Non-pigmented ciliary epithelial cell (primary cell): ENCODE measurements at regions not wholly inside any gene's neighbourhood (a gene's known extent, or its start where the extent isn't known, plus 50 kb on each side); places are given as distances from the start of the nearest gene placed in this dataset.
A peak's percentile ranks its signal among the peaks of the same experiment; 100 is the strongest.
"Not testable (repeated sequence)": the region's sequence is repeated elsewhere in the genome, so short reads cannot be mapped to it uniquely, and the experiment has no call there.

Experiments
- DNase-seq: peaks from one replicate; pipeline ENCODE4 v3.0.0-alpha.2; 2010; ENCODE audit warnings: low read depth

DNA sequence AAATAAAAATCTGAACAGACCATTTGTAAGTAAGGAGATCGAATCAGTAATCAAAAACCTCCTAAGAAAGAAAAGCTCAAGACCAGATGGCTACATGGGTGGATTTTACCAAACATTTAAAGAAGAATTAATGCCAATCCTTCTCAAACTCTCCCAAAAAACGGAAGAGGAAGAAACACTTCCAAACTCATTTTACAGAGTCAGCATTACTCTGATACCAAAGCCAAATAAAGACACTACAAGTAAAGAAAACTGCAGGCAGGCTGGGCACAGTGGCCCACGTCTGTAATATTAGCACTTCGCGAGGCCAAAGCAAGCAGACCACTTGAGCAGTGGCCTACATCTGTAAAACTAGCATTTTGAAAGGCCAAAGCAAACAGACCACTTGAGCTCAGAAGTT lies 159.8 kb downstream of the DPY19L2 start:
- DNase-seq = no peak

DNA sequence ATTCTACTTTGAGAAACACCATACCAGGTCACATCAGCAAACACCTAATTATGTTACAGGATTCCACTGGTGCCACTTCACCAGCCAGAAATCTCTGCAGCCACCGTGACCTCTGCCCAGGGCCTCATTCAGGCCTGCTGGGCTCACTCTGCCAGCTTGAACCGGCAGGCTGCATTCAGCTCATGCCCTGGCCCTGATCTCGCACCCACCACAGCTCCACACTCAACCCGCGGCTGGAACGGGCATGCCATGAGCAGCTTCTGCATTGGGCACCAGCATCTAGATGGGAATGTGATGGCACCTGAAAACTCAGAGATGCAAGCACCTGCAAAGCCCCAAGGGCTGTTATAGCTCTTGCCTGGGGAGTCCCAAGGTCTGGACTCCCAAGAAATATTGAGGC lies 168.7 kb downstream of the DPY19L2 start:
- no peak for DNase-seq

DNA sequence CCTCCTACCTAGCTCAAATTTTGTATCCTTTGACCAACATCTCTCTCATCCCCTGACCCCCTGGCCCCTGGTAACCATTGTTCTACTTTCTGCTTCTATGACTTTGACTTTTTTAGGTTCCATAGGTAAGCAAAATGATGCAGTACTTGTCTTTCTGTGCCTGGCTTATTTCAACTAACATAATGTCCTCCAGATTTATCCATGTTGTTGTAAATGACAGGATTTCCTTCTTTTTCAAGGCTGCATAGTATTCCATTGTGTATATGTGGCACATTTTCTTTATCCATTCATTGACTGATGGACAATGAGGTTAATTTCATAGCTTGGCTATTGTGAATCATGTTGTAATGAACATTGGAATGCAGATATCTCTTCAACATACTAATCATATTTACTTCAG lies 170.1 kb downstream of the DPY19L2 start:
- no peak for DNase-seq

DNA sequence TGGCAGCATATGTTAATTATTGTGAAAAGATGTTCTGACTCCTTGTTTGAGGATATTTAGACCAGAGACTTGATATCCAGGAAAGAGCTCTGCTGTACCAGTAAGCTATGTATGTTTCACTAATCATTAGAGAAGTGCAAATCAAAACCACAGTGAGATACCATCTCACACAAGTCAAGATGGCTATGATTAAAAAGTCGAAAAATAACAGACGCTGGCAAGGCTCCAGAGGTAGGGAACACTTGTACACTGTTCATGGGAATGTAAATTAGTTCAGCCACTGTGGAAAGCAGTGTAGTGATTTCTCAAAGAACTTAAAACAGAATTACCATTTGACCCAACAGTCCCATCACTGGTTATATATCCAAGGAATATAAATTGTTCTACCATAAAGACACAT lies 171.6 kb downstream of the DPY19L2 start:
- no peak for DNase-seq

DNA sequence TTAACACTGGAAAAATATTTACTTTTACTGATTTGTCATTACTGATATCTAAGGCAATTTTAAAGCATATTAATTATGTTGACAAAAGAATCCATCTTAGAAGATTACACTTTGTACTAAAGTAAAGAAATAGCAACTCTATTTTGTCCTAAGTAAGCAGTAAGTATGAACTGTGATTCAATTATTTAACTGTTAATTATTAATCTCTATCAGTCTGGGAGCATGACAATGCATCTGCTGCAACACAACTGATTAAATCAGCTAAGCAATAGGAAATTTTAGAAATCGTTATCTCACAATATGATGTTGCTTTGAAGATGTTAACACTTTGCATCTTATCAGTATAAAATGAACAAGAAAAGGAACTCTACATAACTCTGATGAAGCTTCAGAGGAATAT lies 172.3 kb downstream of the DPY19L2 start:
- no peak for DNase-seq

DNA sequence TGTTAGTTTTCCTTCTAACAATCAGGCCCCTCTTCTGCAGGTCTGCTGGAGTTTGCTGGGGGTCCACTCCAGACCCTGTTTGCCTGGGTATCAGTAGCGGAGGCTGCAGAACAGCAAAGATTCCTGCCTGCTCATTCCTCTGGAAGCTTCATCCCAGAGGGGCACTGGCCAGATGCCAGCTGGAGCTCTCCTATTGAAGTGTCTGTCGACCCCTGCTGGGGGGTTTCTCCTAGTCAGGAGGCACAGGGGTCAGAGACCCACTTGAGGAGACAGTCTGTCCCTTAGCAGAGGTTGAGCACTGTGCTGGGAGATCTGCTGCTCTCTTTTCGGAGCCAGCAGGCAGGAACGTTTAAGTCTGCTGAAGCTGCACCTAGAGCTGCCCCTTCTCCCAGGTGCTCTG lies 174.9 kb downstream of the DPY19L2 start:
- DNase-seq = not testable (repeated sequence)

DNA sequence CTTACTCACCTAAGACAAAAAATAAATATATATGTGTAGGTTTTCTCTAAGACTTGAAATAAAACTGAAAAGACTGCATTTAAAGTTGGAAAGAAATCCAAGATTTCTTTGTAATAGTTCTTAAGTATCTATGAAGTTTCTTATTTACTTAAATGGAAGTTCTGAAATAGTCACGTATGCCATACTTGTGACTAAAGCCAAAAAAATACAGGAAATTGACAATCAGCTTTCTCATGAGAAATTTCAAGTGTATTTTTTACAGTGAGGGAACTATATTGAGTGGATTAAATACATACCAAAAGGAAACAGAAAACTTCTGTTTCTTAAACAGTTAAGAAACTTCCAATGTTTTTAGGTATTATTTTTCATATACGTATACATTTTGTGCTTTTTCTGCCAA lies 188.1 kb downstream of the DPY19L2 start:
- DNase-seq = no peak

DNA sequence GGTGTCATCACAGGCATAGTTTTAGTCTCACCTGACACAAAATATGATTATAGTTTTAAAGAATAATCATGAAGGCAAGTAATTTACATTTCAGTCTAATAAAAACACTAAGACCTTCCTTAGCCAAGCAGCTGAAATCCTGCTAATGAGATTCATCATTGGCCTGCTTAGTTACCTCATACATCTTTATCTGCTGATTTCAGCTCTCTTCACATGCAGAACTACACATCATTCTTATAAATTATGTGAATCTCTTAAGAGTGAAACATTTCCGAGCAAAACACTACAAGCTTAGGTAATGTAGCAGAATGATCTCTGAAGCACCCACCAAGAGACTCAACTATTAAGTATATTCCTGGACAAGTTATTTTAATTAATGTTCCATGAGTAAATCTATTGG lies 198.1 kb downstream of the DPY19L2 start:
- no peak for DNase-seq

DNA sequence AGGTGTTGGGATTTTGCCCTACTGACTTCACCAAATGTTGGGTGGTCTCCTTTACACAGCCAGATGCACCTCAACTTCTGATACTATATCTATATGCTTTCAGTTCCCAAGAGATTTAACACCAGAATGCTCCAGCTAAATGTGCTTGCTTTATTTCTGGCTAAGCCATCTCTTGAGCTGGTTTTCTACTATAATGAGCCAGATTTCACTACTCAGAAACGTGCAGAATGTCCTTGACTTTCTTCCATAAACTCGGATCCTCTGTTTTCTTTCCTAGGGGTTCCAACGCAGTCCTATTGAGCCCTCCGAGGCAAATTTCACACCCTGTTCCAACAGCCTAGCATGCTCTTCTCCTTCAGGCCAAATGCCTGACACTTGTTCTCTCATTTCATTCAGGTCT lies 200.3 kb downstream of the DPY19L2 start:
- DNase-seq = no peak

DNA sequence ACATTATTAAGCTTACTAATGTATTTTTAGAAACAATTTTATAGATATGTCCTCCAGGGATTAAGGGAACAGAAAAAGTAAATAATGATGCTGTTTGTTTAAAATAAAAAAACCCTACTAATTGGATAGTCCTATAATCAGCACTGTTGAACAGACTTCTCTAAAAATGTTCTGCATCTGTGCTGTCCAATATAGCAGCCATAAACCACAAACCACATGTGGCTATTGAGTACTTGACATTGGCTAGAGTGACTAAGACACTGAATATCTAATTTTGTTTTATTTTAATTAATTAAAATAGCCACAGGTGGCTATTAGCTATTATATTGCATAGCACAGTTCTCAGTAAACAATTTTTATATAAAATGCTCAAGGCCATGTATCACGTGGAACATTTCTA lies 210.4 kb downstream of the DPY19L2 start:
- DNase-seq = no peak

DNA sequence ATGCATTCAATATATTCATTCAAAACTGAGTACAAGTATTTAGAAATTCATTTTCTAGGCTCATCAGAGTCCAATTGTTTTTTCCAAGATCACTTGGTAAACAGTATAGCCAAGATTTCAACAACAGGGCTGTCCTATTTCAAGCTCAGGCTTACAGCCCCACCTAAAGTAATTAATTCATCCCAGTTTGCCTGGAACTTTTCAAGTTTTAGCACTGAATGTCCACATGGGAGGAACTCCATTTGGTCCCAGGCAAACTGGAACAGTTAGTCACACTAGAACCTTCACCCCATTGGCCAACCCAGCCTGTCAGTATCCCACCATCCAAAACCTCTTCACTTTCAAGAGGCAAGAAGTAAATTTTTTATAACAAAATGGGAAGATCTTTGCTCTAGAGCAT lies 210.9 kb downstream of the DPY19L2 start:
- no peak for DNase-seq

DNA sequence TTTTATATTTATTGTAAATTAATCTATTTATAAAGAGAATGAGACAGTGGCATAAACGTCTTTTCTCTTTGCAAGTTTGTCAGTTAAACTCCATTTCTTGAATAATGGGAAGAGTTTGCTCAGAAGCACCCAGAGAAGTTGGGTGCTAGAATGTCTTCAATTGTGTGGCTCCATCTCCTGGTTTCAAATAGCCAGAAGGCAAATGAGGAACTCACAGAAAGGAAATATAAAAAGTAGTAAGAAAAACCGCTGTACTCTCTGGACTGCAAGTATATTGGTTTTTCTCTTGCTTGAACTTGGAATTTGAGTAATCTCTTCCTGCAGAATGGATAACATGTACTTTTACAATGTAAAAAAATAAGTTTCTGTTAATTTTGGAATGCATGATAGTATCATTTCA lies 217.5 kb downstream of the DPY19L2 start:
- DNase-seq = no peak

DNA sequence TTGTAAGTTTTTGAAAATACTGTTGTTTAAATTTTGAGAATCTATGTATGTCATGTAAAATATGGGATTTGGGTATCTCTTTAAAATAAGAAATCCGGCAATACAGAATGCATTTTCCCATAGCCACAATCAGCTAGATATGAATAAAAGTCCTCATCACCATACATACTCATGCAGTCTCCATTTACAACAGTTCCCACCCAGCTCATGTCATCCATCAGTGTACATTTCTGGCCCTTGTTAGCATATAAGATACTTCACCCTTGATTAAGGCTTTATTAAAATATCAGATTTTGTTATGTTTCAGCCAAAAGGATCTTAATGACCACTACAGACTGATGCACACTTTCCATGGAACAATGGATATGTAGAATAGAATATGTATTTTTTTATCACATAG lies 218.0 kb downstream of the DPY19L2 start:
- no peak for DNase-seq

DNA sequence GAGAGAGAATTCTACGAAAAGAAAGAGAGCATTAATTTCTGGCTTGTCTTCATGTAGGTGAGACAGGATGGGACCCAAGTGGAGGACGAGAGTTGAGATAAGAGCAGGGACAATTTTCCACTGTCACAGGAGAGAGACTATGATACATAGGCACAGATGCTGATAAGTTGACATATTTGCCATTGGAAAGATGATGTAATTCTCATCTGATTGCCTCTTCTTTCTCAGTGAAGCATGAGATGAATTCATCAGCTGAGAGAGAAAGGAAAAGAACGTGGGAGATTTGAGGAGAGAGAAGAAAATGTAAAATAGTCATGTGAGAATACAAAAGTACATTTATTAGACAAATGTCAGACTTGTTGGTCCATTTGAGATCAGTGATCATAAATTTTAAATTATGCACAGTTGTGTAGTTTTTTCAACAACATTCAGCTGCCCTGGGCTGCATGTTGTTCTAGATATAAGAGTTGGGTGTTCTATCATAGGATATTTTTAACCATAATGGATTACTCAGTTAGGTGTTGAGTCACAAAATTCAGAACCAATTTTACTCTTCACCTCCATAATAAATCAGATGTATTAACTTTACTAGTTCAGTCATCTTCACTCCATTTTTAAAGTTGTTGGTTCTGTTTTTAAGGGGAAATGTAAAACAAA lies 222.9 kb downstream of the DPY19L2 start:
- no peak for DNase-seq

DNA sequence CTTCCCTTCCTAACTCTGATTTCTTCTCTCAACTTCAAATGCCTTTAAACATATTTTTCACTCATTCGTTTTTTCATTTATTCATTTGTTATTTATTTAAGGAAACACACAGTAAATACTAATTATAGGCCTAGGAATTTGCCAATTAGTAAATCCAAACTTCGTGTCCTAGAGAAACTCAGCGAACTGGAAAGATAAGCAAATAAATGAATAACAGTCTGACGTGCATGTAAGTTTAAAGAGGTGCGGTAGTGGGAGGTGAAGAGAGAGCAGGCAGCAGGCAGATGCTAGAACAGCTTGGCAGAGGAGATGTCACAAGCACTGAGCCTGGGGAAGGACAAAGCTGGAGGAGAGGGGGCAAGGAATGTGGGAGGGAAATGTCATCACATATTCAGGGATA lies 228.2 kb downstream of the DPY19L2 start:
- no peak for DNase-seq

DNA sequence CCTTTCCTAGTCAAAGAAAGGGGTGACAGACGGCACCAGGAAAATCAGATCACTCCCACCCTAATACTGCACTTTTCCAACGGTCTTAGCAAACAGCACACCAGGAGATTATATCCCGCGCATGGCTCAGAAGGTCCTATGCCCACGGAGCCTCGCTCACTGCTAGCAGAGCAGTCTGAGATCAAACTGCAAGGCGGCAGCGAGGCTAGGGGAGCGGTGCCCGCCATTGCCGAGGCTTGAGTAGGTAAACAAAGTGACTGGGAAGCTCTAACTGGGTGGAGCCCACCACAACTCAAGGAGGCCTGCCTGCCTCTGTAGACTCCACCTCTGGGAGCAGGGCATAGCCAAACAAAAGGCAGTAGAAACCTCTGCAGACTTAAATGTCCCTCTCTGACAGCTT lies 233.9 kb downstream of the DPY19L2 start:
- not testable (repeated sequence) for DNase-seq

DNA sequence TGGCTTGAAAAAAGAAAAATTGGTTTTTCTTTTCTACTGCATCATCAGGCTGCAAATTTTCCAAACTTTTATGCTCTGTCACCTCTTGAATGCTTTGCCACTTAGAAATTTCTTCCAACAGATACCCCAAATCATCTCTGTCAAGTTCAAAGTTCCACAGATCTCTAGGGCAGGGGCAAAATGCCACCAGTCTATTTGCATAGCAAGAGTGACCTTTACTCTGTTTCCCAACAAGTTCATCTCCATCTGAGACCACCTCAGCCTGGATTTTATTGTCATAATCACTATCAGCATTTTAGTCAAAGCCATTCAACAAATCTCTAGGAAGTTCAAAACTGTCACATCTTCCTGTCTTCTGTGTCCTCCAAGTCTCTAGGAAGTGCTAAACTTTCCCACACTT lies 240.3 kb downstream of the DPY19L2 start:
- not testable (repeated sequence) for DNase-seq

DNA sequence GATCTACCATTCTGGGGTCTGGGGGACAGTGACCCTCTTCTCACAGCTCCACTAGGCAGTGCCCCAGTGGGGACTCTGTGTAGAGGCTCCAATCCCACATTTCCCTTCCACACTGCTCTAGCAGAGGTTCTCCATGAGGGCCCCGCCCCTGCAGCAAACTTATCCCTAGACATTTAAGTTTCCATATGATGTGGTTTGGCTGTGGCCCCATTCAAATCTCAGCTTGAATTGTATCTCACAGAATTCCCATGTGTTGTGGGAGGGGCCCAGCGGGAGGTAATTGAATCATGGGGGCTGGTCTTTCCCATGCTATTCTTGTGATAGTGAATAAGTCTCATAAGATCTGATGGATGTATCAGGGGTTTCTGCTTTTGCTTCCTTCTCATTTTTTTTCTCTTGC lies 241.3 kb downstream of the DPY19L2 start:
- not testable (repeated sequence) for DNase-seq

DNA sequence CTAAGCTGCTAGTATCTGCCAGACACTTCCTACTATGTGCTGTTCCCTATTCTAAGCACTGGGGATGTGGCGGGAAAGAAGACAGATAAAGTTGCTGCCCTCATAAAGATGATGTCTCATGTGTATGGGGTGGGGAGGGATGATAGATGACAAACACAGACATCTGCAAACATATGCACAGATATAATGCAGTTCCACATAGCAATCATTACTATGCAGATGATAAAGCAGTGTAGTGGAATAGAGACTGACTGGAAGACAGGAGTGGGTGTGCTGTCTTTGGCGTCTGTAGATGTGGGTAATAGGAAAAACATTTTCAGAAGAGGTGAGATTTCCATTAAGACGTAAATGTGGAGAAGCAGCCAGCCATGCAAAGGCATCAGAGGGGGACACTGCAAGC lies 243.6 kb downstream of the DPY19L2 start:
- no peak for DNase-seq

DNA sequence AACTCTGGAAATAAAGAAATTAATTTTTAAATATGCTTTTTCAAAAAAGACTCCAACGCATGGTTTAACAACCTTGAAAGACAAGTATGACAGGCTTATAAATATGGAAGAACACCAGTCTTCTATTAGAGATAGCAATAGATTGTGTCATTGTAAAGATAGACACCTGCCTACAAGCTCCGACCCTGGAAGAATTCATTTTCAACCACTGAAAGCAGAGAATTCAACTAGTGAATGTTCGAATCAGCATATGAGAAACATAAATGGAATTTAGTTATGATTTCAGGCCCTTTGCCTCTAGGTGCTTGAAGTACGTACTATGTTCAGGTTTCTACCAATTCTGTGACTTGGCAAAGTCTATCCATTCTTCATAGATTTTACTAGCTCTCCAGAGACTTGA lies 244.5 kb downstream of the DPY19L2 start:
- no peak for DNase-seq

DNA sequence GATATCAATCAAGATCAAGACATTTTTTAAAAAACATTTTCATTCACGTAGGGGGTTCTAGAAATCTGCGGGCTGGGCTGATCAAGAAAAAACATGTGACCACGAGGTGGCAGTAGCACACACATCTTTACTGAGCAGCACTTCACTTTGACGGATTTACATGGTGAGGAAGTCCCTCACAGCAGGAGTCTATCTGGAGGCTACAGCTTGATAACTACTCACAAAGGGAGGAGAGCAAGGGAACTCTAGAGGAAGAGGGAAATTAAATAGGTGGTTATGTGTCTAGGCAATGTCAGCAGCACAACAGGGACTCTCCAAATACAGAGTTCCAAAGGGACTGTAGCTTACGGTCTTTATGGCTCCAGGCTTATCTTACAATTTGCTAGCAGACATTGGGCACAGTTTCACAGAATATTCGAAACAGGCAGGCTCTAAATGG lies 248.1 kb downstream of the DPY19L2 start:
- DNase-seq = peak; percentile 42

DNA sequence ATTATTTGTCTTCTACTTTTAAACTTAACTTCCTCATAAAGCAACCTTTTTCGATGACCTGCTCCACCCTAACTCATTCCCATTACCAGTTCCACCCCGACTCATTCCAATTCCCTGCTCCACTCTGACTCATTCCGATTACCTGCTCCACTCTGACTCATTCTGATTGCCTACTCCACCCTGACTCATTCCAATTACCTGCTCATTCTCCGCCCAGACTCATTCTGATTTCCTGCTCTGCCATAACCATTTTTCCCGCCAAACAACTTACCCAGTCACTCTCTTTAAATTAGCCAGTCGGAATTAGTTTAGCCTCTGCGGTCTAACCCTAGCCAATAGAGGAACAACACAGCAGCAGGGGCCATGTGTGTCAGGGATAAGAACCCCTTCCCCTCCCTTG lies 249.1 kb downstream of the DPY19L2 start:
- no peak for DNase-seq

DNA sequence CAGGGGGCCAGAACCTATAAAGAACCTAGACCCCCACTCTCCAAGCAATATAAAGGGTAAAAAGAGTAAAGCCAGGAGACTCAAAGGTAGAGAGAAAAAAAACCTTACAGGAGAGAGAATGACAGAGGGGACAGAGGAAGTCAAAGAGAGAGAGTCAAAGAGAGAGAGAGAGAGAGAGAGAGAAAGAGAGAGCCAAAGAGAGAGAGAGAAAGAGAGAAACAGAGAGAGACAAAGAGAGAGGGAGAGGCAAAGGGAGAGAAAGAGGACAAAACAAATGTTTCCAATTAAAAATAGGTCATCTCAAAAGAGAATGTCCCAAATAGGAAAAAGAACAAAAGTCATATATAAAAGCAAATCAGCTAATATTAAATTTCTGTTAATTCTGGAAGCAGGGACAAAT lies 251.5 kb downstream of the DPY19L2 start:
- no peak for DNase-seq

DNA sequence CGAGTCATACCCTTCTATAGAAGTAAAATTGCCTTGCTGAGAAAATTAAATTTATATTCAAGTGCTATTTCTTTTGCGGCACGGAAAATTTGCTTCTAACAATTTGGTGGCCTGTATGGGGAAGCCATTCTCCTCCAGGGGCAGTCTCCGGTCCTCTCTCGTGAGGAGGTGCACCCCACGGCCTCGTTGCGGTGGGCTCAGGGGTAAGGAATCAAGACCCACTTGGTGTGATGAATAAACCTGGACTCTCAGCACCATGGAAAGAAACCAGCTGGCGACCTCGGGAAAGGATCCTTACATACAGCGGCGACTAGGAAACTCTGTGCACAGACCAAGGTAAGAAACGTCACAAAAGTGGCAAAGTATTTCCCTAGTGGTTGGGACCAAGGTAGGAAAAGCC lies 252.9 kb downstream of the DPY19L2 start:
- no peak for DNase-seq

DNA sequence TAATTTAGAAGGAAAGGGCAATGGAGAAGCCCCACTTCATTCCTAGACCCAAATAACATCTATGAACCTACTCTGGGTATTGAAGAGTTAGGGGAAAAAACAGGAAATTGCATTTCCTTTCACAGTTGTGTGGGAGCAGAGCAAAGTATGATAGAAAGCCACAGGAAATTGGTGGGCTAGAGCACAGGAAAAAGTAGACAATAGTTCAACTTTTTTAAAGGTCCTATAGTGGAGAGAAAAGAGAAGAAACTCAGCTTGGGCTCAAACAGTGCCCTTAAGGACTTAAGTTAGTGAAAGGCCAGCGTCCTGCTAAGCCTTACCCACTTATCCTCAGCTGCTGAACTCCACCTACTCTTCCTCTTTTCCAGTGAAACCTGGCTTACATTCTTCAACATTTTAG lies 258.1 kb downstream of the DPY19L2 start:
- DNase-seq = no peak
